H9 (cell line): ENCODE measurements at regions not wholly inside any gene's neighbourhood (a gene's known extent, or its start where the extent isn't known, plus 50 kb on each side); places are given as distances from the start of the nearest gene placed in this dataset.

Source experiments
- DNase-seq: peaks from one replicate; pipeline ENCODE4 v3.0.0-alpha.2; 2017
- H2AFZ ChIP-seq: one replicate; pipeline ENCODE4 v1.6.1; 2013; ENCODE audit warnings: mild to moderate bottlenecking, low read length, control low read depth, moderate library complexity
- H2AK5ac ChIP-seq: 2 replicates; pipeline ENCODE4 v1.6.1; 2013; ENCODE audit warnings: low read length, control low read depth, mixed read lengths; ENCODE audit not compliant: insufficient read length
- H2BK120ac ChIP-seq: one replicate; pipeline ENCODE4 v1.6.1; 2013; ENCODE audit warnings: low read depth, mild to moderate bottlenecking, low read length, control low read depth, inconsistent platforms; ENCODE audit not compliant: poor library complexity, severe bottlenecking
- H2BK12ac ChIP-seq: 2 replicates; pipeline ENCODE4 v1.6.1; 2013; ENCODE audit warnings: low read length, control low read depth, mixed read lengths, low read depth; ENCODE audit not compliant: insufficient read length
- H2BK15ac ChIP-seq: 2 replicates; pipeline ENCODE4 v1.6.1; 2013; ENCODE audit warnings: low read depth, low read length, control low read depth
- H2BK20ac ChIP-seq: one replicate; pipeline ENCODE4 v1.6.1; 2013; ENCODE audit warnings: low read depth, mild to moderate bottlenecking, low read length, control low read depth, inconsistent platforms; ENCODE audit not compliant: poor library complexity, severe bottlenecking
- H2BK5ac ChIP-seq: 2 replicates; pipeline ENCODE4 v1.6.1; 2013; ENCODE audit warnings: low read length, control low read depth, mixed read lengths; ENCODE audit not compliant: insufficient read length
- H3K14ac ChIP-seq: 2 replicates; pipeline ENCODE4 v1.6.1; 2013; ENCODE audit warnings: low read length, control low read depth; ENCODE audit not compliant: insufficient read depth
- H3K18ac ChIP-seq: 2 replicates; pipeline ENCODE4 v1.6.1; 2013; ENCODE audit warnings: low read depth, mild to moderate bottlenecking, mixed read lengths, low read length, control low read depth; ENCODE audit not compliant: insufficient read length
- H3K23ac ChIP-seq: 2 replicates; pipeline ENCODE4 v1.6.1; 2013; ENCODE audit warnings: low read length, control low read depth, mixed read lengths, low read depth; ENCODE audit not compliant: insufficient read length
- H3K23me2 ChIP-seq: 2 replicates; pipeline ENCODE4 v1.6.1; 2013; ENCODE audit warnings: low read depth, mild to moderate bottlenecking, mixed read lengths, low read length, control low read depth; ENCODE audit not compliant: insufficient read length, poor library complexity, severe bottlenecking
- H3K27ac ChIP-seq: 2 replicates; pipeline ENCODE4 v1.5.1; 2013; ENCODE audit warnings: low read length, control low read depth, mixed read lengths, low read depth; ENCODE audit not compliant: insufficient read length
- H3K27me3 ChIP-seq: 2 replicates; pipeline ENCODE4 v1.6.1; 2013; ENCODE audit warnings: low read length, control low read depth, inconsistent platforms; ENCODE audit not compliant: insufficient read depth
- H3K4ac ChIP-seq: 2 replicates; pipeline ENCODE4 v1.6.1; 2013; ENCODE audit warnings: low read depth, mild to moderate bottlenecking, control low read depth, inconsistent platforms, low read length, moderate library complexity
- H3K4me1 ChIP-seq: 2 replicates; pipeline ENCODE4 v1.6.1; 2013; ENCODE audit warnings: low read length, control low read depth, inconsistent platforms; ENCODE audit not compliant: insufficient read depth
- H3K4me2 ChIP-seq: 2 replicates; pipeline ENCODE4 v1.6.1; 2013; ENCODE audit warnings: low read length, control low read depth, mixed read lengths; ENCODE audit not compliant: insufficient read length, insufficient read depth
- H3K56ac ChIP-seq: 2 replicates; pipeline ENCODE4 v1.6.1; 2013; ENCODE audit warnings: low read depth, mild to moderate bottlenecking, mixed read lengths, low read length, control low read depth; ENCODE audit not compliant: insufficient read length
- H3K79me1 ChIP-seq: 2 replicates; pipeline ENCODE4 v1.6.1; 2013; ENCODE audit warnings: low read depth, mild to moderate bottlenecking, moderate library complexity, low read length, control low read depth, inconsistent platforms; ENCODE audit not compliant: insufficient read depth, poor library complexity, severe bottlenecking
- H3K79me2 ChIP-seq: 2 replicates; pipeline ENCODE4 v1.6.1; 2013; ENCODE audit warnings: low read length, control low read depth, inconsistent platforms; ENCODE audit not compliant: insufficient read depth
- H3K9ac ChIP-seq: 2 replicates; pipeline ENCODE4 v1.6.1; 2013; ENCODE audit warnings: low read length, control low read depth, mixed read lengths; ENCODE audit not compliant: insufficient read length; ENCODE audit errors: extremely low read depth
- H3K9me3 ChIP-seq: one replicate; pipeline ENCODE4 v1.6.1; 2013; ENCODE audit warnings: low read depth, low read length, inconsistent platforms; ENCODE audit not compliant: control insufficient read depth
- H3T11ph ChIP-seq: one replicate; pipeline ENCODE4 v1.6.1; 2013; ENCODE audit warnings: mild to moderate bottlenecking, low read length, control low read depth, inconsistent platforms
- H4K20me1 ChIP-seq: one replicate; pipeline ENCODE4 v1.6.1; 2013; ENCODE audit not compliant: control insufficient read depth, insufficient read length, insufficient read depth
- H4K5ac ChIP-seq: 2 replicates; pipeline ENCODE4 v1.6.1; 2013; ENCODE audit warnings: low read depth, mild to moderate bottlenecking, mixed read lengths, low read length, control low read depth; ENCODE audit not compliant: insufficient read length
- H4K8ac ChIP-seq: replicated peaks from 2 replicates; pipeline ENCODE4 v1.6.1; 2013; ENCODE audit warnings: low read length, control low read depth, mixed read lengths, low read depth; ENCODE audit not compliant: insufficient read length
- H4K91ac ChIP-seq: 2 replicates; pipeline ENCODE4 v1.6.1; 2013; ENCODE audit warnings: low read depth, mild to moderate bottlenecking, moderate library complexity, mixed read lengths, low read length, control low read depth; ENCODE audit not compliant: insufficient read length
- H3K27ac Mint-ChIP-seq, 3 experiments: 2 replicates in 2 of 3; 3 replicates in 1 of 3; pipeline ENCODE4 v1.8.0; 2020 to 2021; ENCODE audit warnings: mixed read lengths in 3 of 3, mild to moderate bottlenecking in 1 of 3, moderate library complexity in 1 of 3
- H3K27me3 Mint-ChIP-seq: 2 replicates; pipeline ENCODE4 v1.8.0; 2021; ENCODE audit warnings: low read depth, mild to moderate bottlenecking, moderate library complexity, mixed read lengths
- H3K36me3 Mint-ChIP-seq, 3 experiments: 2 replicates in 2 of 3; 3 replicates in 1 of 3; pipeline ENCODE4 v1.8.0; 2020 to 2021; ENCODE audit warnings: low read depth in 3 of 3, mixed read lengths in 3 of 3; ENCODE audit not compliant: insufficient read depth in 1 of 3
- H3K4me1 Mint-ChIP-seq, 2 experiments: 2 replicates each; pipeline ENCODE4 v1.8.0; 2020; ENCODE audit warnings: mixed read lengths in 2 of 2
- H3K4me3 Mint-ChIP-seq, 2 experiments: 2 replicates in 1 of 2; 3 replicates in 1 of 2; pipeline ENCODE4 v1.8.0; 2020 to 2021; ENCODE audit warnings: mild to moderate bottlenecking in 2 of 2, mixed read lengths in 2 of 2, moderate library complexity in 1 of 2
- H3K9me3 Mint-ChIP-seq, 2 experiments: 2 replicates in 1 of 2; 3 replicates in 1 of 2; pipeline ENCODE4 v1.8.0; 2020; ENCODE audit warnings: mild to moderate bottlenecking in 2 of 2, mixed read lengths in 2 of 2, moderate library complexity in 1 of 2
- CTCF ChIP-seq: fragments of 200-600 bp; sonication (generic); conservative IDR thresholded peaks from 3 replicates; pipeline ENCODE4 v1.8.0; 2021; ENCODE audit warnings: antibody characterized with exemption, mild to moderate bottlenecking

- Histone ChIP-seq H4K20me1 (no peaks in the 10 kb centered on the region), H2AFZ (no peak overlapping the region), H4K91ac (no peak overlapping the region), H3T11ph (no peak overlapping the region), H3K4me2 (no peak overlapping the region), H2BK5ac (no peak overlapping the region), H3K4me1 (peaks cover 6% of the 10 kb centered on the region), H3K79me1 (no peaks in the 10 kb centered on the region), H3K27me3 (no peaks in the 10 kb centered on the region), H4K8ac (no peak overlapping the region), H3K18ac (no peak overlapping the region), H3K79me2 (no peaks in the 10 kb centered on the region), H3K27ac (no peak overlapping the region), H2BK12ac (no peak overlapping the region), H3K23ac (no peak overlapping the region), H2AK5ac (no peak overlapping the region), H4K5ac (no peak overlapping the region), H2BK120ac (no peak overlapping the region), H2BK20ac (no peak overlapping the region), H3K9ac (no peak overlapping the region), H2BK15ac (no peak overlapping the region), H3K9me3 (no peaks in the 10 kb centered on the region), H3K14ac (no peak overlapping the region), H3K56ac (no peak overlapping the region), H3K23me2 (no peaks in the 10 kb centered on the region), H3K4ac (no peak overlapping the region)
- no peaks in the 10 kb centered on the region for H3K9me3 Mint-ChIP-seq
- no peak for TF ChIP-seq CTCF
- no peak overlapping the region for H3K27ac Mint-ChIP-seq
- H3K4me1 Mint-ChIP-seq: peaks cover 12% of the 10 kb centered on the region in 2 experiments
- H3K4me3 Mint-ChIP-seq: no peak overlapping the region
- DNase-seq: no peak
- H3K36me3 Mint-ChIP-seq: no peaks in the 10 kb centered on the region
- no peaks in the 10 kb centered on the region for H3K27me3 Mint-ChIP-seq
These were observed 636.2 kb upstream of the KLF12 start for GRCh38 chr13:74770361-74770760.
